Testis (tissue), 2 donors: ENCODE measurements at regions not wholly inside any gene's neighbourhood (a gene's known extent, or its start where the extent isn't known, plus 50 kb on each side); places are given as distances from the start of the nearest gene placed in this dataset.

Source experiments
- DNase-seq: peaks from one replicate; pipeline ENCODE4 v3.0.0-alpha.2; 2019
- H3K27ac ChIP-seq, 2 donors: fragments of 200-600 bp; sonication (generic); one replicate each; pipeline ENCODE4 v1.5.1; 2019
- H3K27me3 ChIP-seq: fragments of 200-600 bp; sonication (generic); one replicate; pipeline ENCODE4 v1.5.1; 2019
- H3K36me3 ChIP-seq: fragments of 200-600 bp; sonication (generic); one replicate; pipeline ENCODE4 v1.5.1; 2017; ENCODE audit warnings: low read depth; ENCODE audit errors: missing control alignments
- H3K4me1 ChIP-seq: fragments of 200-600 bp; sonication (generic); one replicate; pipeline ENCODE4 v1.5.1; 2019
- H3K4me3 ChIP-seq, 2 donors: fragments of 200-600 bp; sonication (generic); one replicate each; pipeline ENCODE4 v1.5.1; 2017 to 2019
- H3K9me3 ChIP-seq: fragments of 200-600 bp; sonication (generic); one replicate; pipeline ENCODE4 v1.5.1; 2017
- CTCF ChIP-seq, 3 experiments: fragments of 450-650 bp in 2 of 3; fragments of 200-600 bp in 1 of 3; sonication (generic) in 1 of 3; IDR thresholded peaks; one replicate each; pipeline ENCODE4 v1.5.1; 2016 to 2019; ENCODE audit warnings: antibody characterized with exemption in 3 of 3, mild to moderate bottlenecking in 2 of 3, moderate library complexity in 1 of 3
- POLR2A ChIP-seq: fragments of 450-650 bp; IDR thresholded peaks from one replicate; pipeline ENCODE4 v1.6.1; 2017; ENCODE audit warnings: antibody characterized with exemption, mild to moderate bottlenecking, moderate library complexity
- WGBS, 2 donors: methylation state at CpG; one replicate each; pipeline ENCODE4 v1.1.5; 2018; 5-methylcytosine and 5-hydroxymethylcytosine counted together
- intact Hi-C: fragments of 100-400 bp; cut with DNase I; formaldehyde crosslinking; loops from one replicate; pipeline ENCODE4 v1.15.1; 2023; ENCODE audit warnings: low total_unique reads

- no peaks in the 10 kb centered on the region for H3K36me3 ChIP-seq
- TF ChIP-seq POLR2A: no peak
- no peak for TF ChIP-seq CTCF (IDR thresholded peaks at IDR 0.05)
- intact Hi-C loops: no loop called here
- no peaks in the 10 kb centered on the region for H3K4me1 ChIP-seq
- 81 to 92% methylated on average over 3 of the region's 3 CpGs for whole genome bisulfite sequencing, 2 donors
- no peak overlapping the region for H3K4me3 ChIP-seq
- no peak for DNase-seq
- no peaks in the 10 kb centered on the region for H3K9me3 ChIP-seq
- H3K27ac ChIP-seq: no peak overlapping the region
- no peaks in the 10 kb centered on the region for H3K27me3 ChIP-seq
Measured at GRCh38 chr2:234433201-234433600, 63.7 kb downstream of the ARL4C start.

GRCh38 chr2:234430871-234431270 lies 66.0 kb downstream of the ARL4C start:
- Histone ChIP-seq H3K4me1 (no peaks in the 10 kb centered on the region), H3K4me3 (no peak overlapping the region), H3K9me3 (no peaks in the 10 kb centered on the region), H3K36me3 (no peaks in the 10 kb centered on the region), H3K27ac (no peak overlapping the region), H3K27me3 (no peaks in the 10 kb centered on the region)
- intact Hi-C loops: no loop called here
- WGBS, 2 donors: 65 to 67% methylated on average over 2 of the region's 2 CpGs
- no peak for DNase-seq
- TF ChIP-seq CTCF (IDR thresholded peaks at IDR 0.05): no peak
- no peak for TF ChIP-seq POLR2A

GRCh38 chr2:234429265-234429664 lies 67.6 kb downstream of the ARL4C start:
- no peak overlapping the region for H3K27ac ChIP-seq
- H3K9me3 ChIP-seq: no peaks in the 10 kb centered on the region
- H3K4me1 ChIP-seq: no peaks in the 10 kb centered on the region
- H3K4me3 ChIP-seq: no peak overlapping the region
- H3K27me3 ChIP-seq: no peaks in the 10 kb centered on the region
- H3K36me3 ChIP-seq: no peaks in the 10 kb centered on the region
- WGBS, 2 donors: 78 to 85% methylated on average over 5 of the region's 5 CpGs
- TF ChIP-seq CTCF (IDR thresholded peaks at IDR 0.05): no peak
- no peak for TF ChIP-seq POLR2A
- no peak for DNase-seq
- intact Hi-C loops: no loop called here

- DNase-seq: no peak
- H3K4me1 ChIP-seq: no peaks in the 10 kb centered on the region
- no peaks in the 10 kb centered on the region for H3K9me3 ChIP-seq
- no peak for TF ChIP-seq CTCF (IDR thresholded peaks at IDR 0.05)
- H3K27me3 ChIP-seq: no peaks in the 10 kb centered on the region
- intact Hi-C loops: no loop called here
- H3K27ac ChIP-seq: no peak overlapping the region
- no peaks in the 10 kb centered on the region for H3K36me3 ChIP-seq
- no peak overlapping the region for H3K4me3 ChIP-seq
- 62% methylated on average over 15 of the region's 15 CpGs for WGBS, 2 donors
Measured at GRCh38 chr2:234427081-234428061, 69.5 kb downstream of the ARL4C start.

GRCh38 chr2:234426616-234427015 lies 70.3 kb downstream of the ARL4C start:
- WGBS, 2 donors: 78 to 94% methylated on average over 4 of the region's 4 CpGs
- intact Hi-C loops: no loop called here
- H3K4me1 ChIP-seq: no peaks in the 10 kb centered on the region
- no peak for TF ChIP-seq CTCF (IDR thresholded peaks at IDR 0.05)
- no peak for TF ChIP-seq POLR2A
- no peaks in the 10 kb centered on the region for H3K9me3 ChIP-seq
- H3K4me3 ChIP-seq: no peak overlapping the region
- no peak overlapping the region for H3K27ac ChIP-seq
- no peak for DNase-seq
- no peaks in the 10 kb centered on the region for H3K27me3 ChIP-seq
- no peaks in the 10 kb centered on the region for H3K36me3 ChIP-seq
